ENCODE measurements at regions not wholly inside any gene's neighbourhood (a gene's known extent, or its start where the extent isn't known, plus 50 kb on each side); places are given as distances from the start of the nearest gene placed in this dataset.

DNA sequence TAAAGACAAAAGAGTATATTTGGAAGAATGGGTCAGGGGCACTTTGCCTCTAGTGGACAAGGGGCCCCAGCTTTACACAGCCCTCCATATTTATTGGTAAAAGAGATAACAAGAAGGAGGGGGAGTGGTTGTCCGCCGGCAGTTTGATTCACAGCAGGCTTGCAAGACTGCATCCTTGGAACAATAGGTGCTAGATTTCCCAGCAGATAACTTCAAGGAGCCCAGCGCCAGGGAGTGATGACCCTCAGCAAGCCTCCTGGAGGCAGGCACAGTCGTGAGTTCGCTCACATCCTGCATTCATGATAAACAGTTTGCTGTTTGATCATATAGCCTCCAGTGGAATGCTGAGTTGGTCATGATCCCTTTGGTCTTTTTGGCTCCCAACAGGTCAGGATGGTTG, 67.8 kb upstream of the INCENP start:
- TF ChIP-seq, protein P1, sequence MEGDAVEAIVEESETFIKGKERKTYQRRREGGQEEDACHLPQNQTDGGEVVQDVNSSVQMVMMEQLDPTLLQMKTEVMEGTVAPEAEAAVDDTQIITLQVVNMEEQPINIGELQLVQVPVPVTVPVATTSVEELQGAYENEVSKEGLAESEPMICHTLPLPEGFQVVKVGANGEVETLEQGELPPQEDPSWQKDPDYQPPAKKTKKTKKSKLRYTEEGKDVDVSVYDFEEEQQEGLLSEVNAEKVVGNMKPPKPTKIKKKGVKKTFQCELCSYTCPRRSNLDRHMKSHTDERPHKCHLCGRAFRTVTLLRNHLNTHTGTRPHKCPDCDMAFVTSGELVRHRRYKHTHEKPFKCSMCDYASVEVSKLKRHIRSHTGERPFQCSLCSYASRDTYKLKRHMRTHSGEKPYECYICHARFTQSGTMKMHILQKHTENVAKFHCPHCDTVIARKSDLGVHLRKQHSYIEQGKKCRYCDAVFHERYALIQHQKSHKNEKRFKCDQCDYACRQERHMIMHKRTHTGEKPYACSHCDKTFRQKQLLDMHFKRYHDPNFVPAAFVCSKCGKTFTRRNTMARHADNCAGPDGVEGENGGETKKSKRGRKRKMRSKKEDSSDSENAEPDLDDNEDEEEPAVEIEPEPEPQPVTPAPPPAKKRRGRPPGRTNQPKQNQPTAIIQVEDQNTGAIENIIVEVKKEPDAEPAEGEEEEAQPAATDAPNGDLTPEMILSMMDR (IDR thresholded peaks at IDR 0.05) = no peak
- no peak for TF ChIP-seq POLR2A (IDR thresholded peaks at IDR 0.05)
- no peak for TF ChIP-seq POLR2AphosphoS5 (IDR thresholded peaks at IDR 0.05)
- TF ChIP-seq EP300 (IDR thresholded peaks at IDR 0.05) = no peak

All from upper lobe of left lung (tissue), 4 donors.